ENCODE measurements at regions not wholly inside any gene's neighbourhood (a gene's known extent, or its start where the extent isn't known, plus 50 kb on each side); places are given as distances from the start of the nearest gene placed in this dataset.
A peak's percentile ranks its signal among the peaks of the same experiment; 100 is the strongest.

DNA sequence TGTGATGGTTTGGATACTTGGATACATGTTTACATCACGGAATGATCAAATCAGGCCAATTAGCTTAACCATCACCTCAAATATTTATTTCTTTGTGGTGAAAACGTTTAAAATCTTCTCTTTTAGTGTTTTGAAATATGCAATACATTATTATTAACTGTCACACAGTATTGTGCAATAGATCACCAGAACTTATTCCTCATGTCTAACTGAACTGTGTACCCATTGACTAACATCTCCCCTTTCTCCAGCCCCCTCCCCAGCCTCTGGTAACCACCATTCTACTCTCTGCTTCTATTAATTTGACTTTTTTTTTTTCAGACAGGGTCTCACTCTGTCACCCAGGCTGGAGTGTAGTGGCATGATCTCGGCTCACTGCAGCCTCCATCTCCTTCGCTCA is 471.9 kb downstream of the BCOR start:
- H3K36me3 Mint-ChIP-seq, result no peaks in the 10 kb centered on the region
- no peaks in the 10 kb centered on the region for H3K9me3 Mint-ChIP-seq
- H3K27ac Mint-ChIP-seq, result no peak overlapping the region

GRCh38 chrX:39626749-39627148 is 471.0 kb downstream of the BCOR start:
- no peak for DNase-seq
- H3K4me3 Mint-ChIP-seq, result no peak overlapping the region
- no peaks in the 10 kb centered on the region for H3K9me3 Mint-ChIP-seq
- peaks cover 2 to 4% (median 2%) of the 10 kb centered on the region in 3 donors for H3K27me3 Mint-ChIP-seq (ENCODE audit: low read depth in 3 of 3)
- H3K36me3 Mint-ChIP-seq, result no peaks in the 10 kb centered on the region
- no peak overlapping the region for H3K27ac Mint-ChIP-seq
- peaks cover 6% of the 10 kb centered on the region in 2 donors for H3K4me1 Mint-ChIP-seq

More for the DNA sequence above, 471.9 kb downstream of the BCOR start:
- Mint-ChIP-seq H3K27me3 (ENCODE audit: low read depth in 3 of 3) (peaks cover 0 to 4% (median 2%) of the 10 kb centered on the region in 3 donors), H3K4me1 (peaks cover 5 to 6% of the 10 kb centered on the region in 2 donors), H3K4me3 (no peak overlapping the region)
- DNase-seq, result no peak

DNA sequence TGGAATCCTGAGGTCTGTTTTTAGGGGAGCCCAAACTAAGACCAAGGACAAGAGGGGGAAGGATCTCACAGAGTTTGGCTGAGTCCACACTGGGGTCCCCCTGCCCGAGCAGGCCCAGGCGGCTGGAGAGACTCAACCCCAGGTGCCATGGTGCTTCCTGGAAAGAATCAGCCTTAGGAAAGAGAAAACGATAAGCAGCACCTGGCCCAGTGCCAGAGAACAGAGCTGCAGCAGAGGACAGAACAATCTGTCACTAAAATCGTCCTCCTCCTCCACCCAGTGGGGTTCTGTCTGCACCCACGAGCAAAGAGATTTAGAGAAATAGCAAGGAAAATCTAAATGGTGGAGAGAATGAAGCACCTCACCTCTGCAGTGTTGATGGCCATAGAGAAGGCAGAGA is 470.5 kb downstream of the BCOR start:
- H3K4me3 Mint-ChIP-seq, result no peak overlapping the region
- no peak for DNase-seq
- peaks cover 2 to 4% (median 2%) of the 10 kb centered on the region in 3 donors for H3K27me3 Mint-ChIP-seq (ENCODE audit: low read depth in 3 of 3)
- no peak overlapping the region for H3K27ac Mint-ChIP-seq
- no peaks in the 10 kb centered on the region for H3K36me3 Mint-ChIP-seq
- peaks cover 6% of the 10 kb centered on the region in 2 donors for H3K4me1 Mint-ChIP-seq
- no peaks in the 10 kb centered on the region for H3K9me3 Mint-ChIP-seq

GRCh38 chrX:39629001-39629400 is 468.8 kb downstream of the BCOR start:
- Mint-ChIP-seq H3K27ac (no peak overlapping the region), H3K9me3 (no peaks in the 10 kb centered on the region), H3K36me3 (no peaks in the 10 kb centered on the region), H3K27me3 (ENCODE audit: low read depth in 3 of 3) (peaks cover 0 to 4% (median 2%) of the 10 kb centered on the region in 3 donors), H3K4me1 (peaks cover 6% of the 10 kb centered on the region in 2 donors), H3K4me3 (no peak overlapping the region)
- DNase-seq, result no peak

DNA sequence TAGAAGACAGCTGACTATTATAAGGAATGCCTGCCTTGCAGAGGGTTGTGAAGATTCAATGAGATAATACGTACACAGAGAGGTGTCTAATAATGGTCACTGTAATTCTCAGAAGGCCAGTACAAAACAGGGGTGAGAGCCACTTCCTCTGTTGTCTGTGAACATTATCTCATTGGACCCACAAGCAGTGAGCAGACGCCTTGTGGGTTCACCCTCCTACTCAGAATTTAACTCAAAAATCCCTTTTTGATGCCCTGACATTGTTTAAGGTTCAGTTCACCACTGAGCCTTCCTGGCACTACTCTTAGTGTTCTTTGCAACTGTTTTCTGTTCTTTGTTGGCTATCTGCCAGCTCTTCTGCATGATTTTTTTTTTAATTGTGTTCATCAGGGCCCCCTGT is 467.4 kb downstream of the BCOR start:
- peak overlapping the region in 1 of 5 donors; percentile 24 for H3K4me3 Mint-ChIP-seq
- H3K9me3 Mint-ChIP-seq, result no peaks in the 10 kb centered on the region
- H3K4me1 Mint-ChIP-seq, result peaks cover 6% of the 10 kb centered on the region in 2 donors
- no peak overlapping the region for H3K27ac Mint-ChIP-seq
- no peak for DNase-seq
- no peaks in the 10 kb centered on the region for H3K36me3 Mint-ChIP-seq
- peaks cover 0 to 2% (median 0%) of the 10 kb centered on the region in 3 donors for H3K27me3 Mint-ChIP-seq (ENCODE audit: low read depth in 3 of 3)

DNA sequence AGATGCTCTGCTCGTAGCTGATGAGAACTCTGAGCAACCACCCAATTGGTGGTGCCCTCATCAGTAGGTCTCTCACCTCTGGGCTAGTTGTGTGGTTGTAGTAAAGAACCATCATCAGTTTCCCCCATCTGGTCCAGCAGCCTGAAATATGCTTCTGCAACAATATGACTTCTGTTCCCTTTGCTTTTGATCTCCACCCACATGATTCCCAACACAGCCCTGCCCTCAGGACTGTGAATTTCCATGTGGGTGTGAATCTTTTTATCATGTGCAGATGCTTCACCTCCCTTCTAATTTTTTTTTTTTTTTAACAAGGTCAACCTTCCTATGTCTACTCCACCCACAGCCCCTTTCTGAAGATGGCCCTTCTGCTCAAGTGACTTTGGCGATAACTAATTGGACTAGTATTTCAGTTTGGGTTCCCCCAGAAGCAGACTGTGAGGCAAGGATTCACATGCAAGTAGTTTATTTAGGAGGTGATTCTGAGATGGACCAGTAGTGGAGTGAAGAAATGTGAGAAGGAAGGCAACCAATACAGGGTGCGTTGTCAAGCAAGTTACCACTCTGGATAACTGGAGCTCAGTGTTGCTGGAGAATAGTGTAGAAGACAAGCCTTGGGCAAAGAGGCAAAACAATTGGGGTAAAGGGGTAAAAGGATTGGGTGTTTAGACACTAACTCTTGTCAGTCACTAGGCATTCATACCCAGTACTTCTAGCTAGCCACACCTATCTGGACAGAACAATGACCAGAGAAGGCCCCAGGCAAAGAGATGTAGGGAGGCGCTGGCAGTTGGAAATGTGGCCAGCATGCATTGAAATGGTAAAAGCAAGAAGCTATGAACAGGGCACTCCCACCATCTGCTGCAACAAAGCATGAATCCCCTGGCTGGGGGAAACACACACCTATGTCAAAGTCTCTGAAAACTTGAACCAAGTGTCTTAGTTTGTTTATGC is 466.2 kb downstream of the BCOR start:
- Mint-ChIP-seq H3K27me3 (ENCODE audit: low read depth in 3 of 3) (peaks cover 0 to 2% (median 2%) of the 10 kb centered on the region in 3 donors), H3K27ac (no peak overlapping the region), H3K36me3 (no peaks in the 10 kb centered on the region), H3K9me3 (no peaks in the 10 kb centered on the region), H3K4me3 (no peak overlapping the region), H3K4me1 (peaks cover 6% of the 10 kb centered on the region in 2 donors)
- no peak for DNase-seq

DNA sequence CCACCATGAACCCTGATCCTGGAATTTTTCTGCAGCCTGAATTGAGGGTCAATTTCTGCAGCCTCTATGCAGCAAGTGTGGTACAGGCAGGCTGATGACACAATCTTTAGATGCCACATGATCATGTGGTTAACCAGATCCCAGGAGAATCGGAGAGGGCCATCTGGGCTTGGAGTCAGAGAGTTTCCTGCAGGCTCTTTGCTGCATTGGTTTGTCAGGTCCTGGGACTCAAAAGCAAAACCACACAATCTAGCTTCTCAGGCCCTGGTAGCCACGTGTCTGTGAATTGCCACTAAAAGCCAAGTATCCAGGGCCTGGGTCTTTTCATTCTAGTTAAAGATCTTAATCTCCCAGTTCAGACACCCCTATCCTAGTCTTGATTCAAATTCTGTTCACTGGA is 464.5 kb downstream of the BCOR start:
- no peak for DNase-seq
- no peak overlapping the region for H3K27ac Mint-ChIP-seq
- H3K9me3 Mint-ChIP-seq, result no peaks in the 10 kb centered on the region
- H3K4me3 Mint-ChIP-seq, result no peak overlapping the region
- no peaks in the 10 kb centered on the region for H3K36me3 Mint-ChIP-seq
- peaks cover 6% of the 10 kb centered on the region in 2 donors for H3K4me1 Mint-ChIP-seq
- peaks cover 0 to 10% (median 2%) of the 10 kb centered on the region in 3 donors for H3K27me3 Mint-ChIP-seq (ENCODE audit: low read depth in 3 of 3)

DNA sequence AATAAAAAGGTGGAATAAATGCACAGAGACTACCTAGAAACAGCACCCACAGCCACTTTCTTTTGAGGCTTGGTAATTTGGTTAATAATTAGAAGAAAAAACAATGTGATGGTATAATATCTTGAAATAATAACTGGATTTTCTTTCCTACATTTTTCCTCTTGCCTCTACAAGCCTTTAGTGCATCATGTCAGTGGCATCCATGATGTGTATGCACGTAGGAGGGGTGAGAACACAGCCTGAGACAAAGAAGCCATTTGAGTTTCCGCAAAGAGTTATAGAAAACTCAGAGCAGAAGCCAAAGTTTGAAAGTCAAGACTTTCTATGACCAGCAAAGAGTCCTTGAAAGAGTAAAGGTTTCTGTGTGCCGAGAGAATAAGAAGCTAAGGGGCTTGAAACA is 461.3 kb downstream of the BCOR start:
- peaks cover 0 to 4% (median 0%) of the 10 kb centered on the region in 6 donors for H3K9me3 Mint-ChIP-seq
- no peaks in the 10 kb centered on the region for H3K36me3 Mint-ChIP-seq
- no peaks in the 10 kb centered on the region for H3K4me1 Mint-ChIP-seq
- no peak overlapping the region for H3K27ac Mint-ChIP-seq
- peaks cover 2 to 18% (median 2%) of the 10 kb centered on the region in 3 donors for H3K27me3 Mint-ChIP-seq (ENCODE audit: low read depth in 3 of 3)
- no peak overlapping the region for H3K4me3 Mint-ChIP-seq
- no peak for DNase-seq

GRCh38 chrX:39638526-39638925 is 459.2 kb downstream of the BCOR start:
- H3K4me1 Mint-ChIP-seq, result no peaks in the 10 kb centered on the region
- no peak overlapping the region for H3K27ac Mint-ChIP-seq
- H3K27me3 Mint-ChIP-seq (ENCODE audit: low read depth in 3 of 3), result peaks cover 2 to 30% (median 4%) of the 10 kb centered on the region in 3 donors
- H3K9me3 Mint-ChIP-seq, result peaks cover 0 to 4% (median 0%) of the 10 kb centered on the region in 6 donors
- H3K36me3 Mint-ChIP-seq, result no peaks in the 10 kb centered on the region
- DNase-seq, result no peak
- H3K4me3 Mint-ChIP-seq, result no peak overlapping the region

DNA sequence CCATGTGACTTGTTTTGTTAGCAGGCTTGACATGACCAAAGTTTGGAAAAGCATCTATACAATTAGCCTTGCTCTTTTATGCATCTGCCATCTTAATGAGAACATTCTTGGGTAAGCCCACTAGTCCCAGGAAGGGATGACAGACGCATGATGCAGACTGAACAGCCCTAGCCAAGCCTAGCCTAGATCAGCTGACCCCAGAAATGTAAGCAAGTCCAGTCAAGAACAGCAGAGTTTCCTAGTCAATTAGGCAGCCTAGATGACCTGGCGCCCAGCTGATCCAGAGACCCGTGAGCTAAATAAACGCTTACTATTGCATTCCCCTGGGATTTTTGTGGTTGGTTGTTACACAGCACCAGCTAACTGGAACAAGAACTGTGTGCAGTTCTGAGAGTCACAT is 457.9 kb downstream of the BCOR start:
- Mint-ChIP-seq H3K27ac (no peak overlapping the region), H3K4me3 (no peak overlapping the region)

GRCh38 chrX:39640866-39641265 is 456.9 kb downstream of the BCOR start:
- no peaks in the 10 kb centered on the region for H3K4me1 Mint-ChIP-seq
- H3K4me3 Mint-ChIP-seq, result no peak overlapping the region
- no peaks in the 10 kb centered on the region for H3K36me3 Mint-ChIP-seq
- H3K9me3 Mint-ChIP-seq, result peaks cover 0 to 4% (median 0%) of the 10 kb centered on the region in 6 donors
- DNase-seq, result no peak
- H3K27me3 Mint-ChIP-seq (ENCODE audit: low read depth in 3 of 3), result peaks cover 2 to 30% (median 4%) of the 10 kb centered on the region in 3 donors
- no peak overlapping the region for H3K27ac Mint-ChIP-seq

More for the DNA sequence above, 457.9 kb downstream of the BCOR start:
- H3K4me1 Mint-ChIP-seq, result no peaks in the 10 kb centered on the region
- H3K27me3 Mint-ChIP-seq (ENCODE audit: low read depth in 3 of 3), result peaks cover 2 to 30% (median 4%) of the 10 kb centered on the region in 3 donors
- H3K36me3 Mint-ChIP-seq, result no peaks in the 10 kb centered on the region
- peaks cover 0 to 4% (median 0%) of the 10 kb centered on the region in 6 donors for H3K9me3 Mint-ChIP-seq
- no peak for DNase-seq

- Mint-ChIP-seq H3K27me3 (ENCODE audit: low read depth in 3 of 3) (peaks cover 2 to 27% (median 3%) of the 10 kb centered on the region in 3 donors), H3K27ac (no peak overlapping the region), H3K36me3 (no peaks in the 10 kb centered on the region), H3K4me1 (no peaks in the 10 kb centered on the region), H3K4me3 (no peak overlapping the region), H3K9me3 (peaks cover 0 to 4% (median 0%) of the 10 kb centered on the region in 6 donors)
- no peak for DNase-seq
Observed at GRCh38 chrX:39642071-39642470, 455.7 kb downstream of the BCOR start.

- H3K27ac Mint-ChIP-seq, result no peak overlapping the region
- no peaks in the 10 kb centered on the region for H3K36me3 Mint-ChIP-seq
- no peaks in the 10 kb centered on the region for H3K4me1 Mint-ChIP-seq
- H3K4me3 Mint-ChIP-seq, result no peak overlapping the region
- DNase-seq, result no peak
- H3K9me3 Mint-ChIP-seq, result peaks cover 0 to 4% (median 0%) of the 10 kb centered on the region in 6 donors
- peaks cover 2 to 22% (median 3%) of the 10 kb centered on the region in 3 donors for H3K27me3 Mint-ChIP-seq (ENCODE audit: low read depth in 3 of 3)
Observed at GRCh38 chrX:39643550-39643949, 454.2 kb downstream of the BCOR start.

DNA sequence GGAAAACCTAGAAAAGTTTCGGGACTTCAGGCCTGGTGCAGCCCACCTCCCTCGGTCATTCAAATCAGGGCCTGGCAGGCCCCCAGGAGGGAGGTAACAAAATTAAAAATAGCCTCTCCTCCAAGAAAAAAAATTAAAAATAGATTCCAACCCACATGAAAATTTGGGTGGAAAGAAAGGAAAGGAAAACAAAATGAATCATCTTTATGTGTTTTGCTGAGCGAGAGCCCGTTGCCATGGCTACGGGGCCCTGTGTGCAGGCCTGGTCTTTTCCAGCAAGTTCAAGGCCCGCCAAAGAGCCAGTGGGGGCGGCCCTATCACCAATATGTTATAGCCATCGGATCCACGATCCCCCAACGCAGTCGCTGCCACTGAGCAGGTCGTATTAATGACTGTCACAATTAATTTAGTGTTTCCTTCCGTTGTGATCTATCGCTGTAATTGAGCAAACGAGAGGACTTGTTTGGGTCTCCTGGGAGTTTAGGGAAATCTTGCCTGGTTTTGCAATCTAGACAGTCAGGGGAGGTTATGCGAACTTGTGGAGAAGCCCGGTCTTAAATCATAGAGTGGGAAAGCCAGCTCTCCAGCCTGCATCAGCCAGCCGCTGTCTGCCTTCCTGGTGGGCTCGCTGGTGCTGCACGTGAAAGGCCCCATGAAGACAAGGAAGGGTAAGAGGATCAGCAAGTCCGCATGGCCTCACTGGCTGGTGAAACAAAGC is 452.4 kb downstream of the BCOR start:
- H3K4me1 Mint-ChIP-seq, result no peaks in the 10 kb centered on the region
- DNase-seq, result no peak
- no peaks in the 10 kb centered on the region for H3K36me3 Mint-ChIP-seq
- H3K27me3 Mint-ChIP-seq (ENCODE audit: low read depth in 3 of 3), result peaks cover 0 to 19% (median 3%) of the 10 kb centered on the region in 3 donors
- H3K27ac Mint-ChIP-seq, result no peak overlapping the region
- no peak overlapping the region for H3K4me3 Mint-ChIP-seq
- no peaks in the 10 kb centered on the region for H3K9me3 Mint-ChIP-seq

Measured in immature natural killer cell (primary cell).